Body of pancreas (tissue), 4 donors: ENCODE measurements at regions not wholly inside any gene's neighbourhood (a gene's known extent, or its start where the extent isn't known, plus 50 kb on each side); places are given as distances from the start of the nearest gene placed in this dataset.
"Not testable (repeated sequence)": the region's sequence is repeated elsewhere in the genome, so short reads cannot be mapped to it uniquely, and the experiment has no call there.

Source experiments
- ATAC-seq: fragments of 150-250 bp; one replicate; pipeline ENCODE4 v1.9.1; 2016
- DNase-seq, 4 donors: peaks; one replicate each; pipeline ENCODE4 v3.0.0-alpha.2; 2019
- H3K27ac ChIP-seq, 4 donors: fragments of 200-600 bp; sonication (generic); 1 replicate in 3 of 4; 2 replicates in 1 of 4; pipeline versions ENCODE4 v1.5.1 to v1.6.1; 2016 to 2019; ENCODE audit warnings: mild to moderate bottlenecking in 1 of 4, mixed read lengths in 1 of 4, moderate library complexity in 1 of 4
- H3K27me3 ChIP-seq, 2 donors: fragments of 200-600 bp; sonication (generic); one replicate each; pipeline ENCODE4 v1.6.0; 2016; ENCODE audit warnings: mild to moderate bottlenecking in 1 of 2
- H3K36me3 ChIP-seq, 2 donors: fragments of 200-600 bp; sonication (generic); replicated peaks in 1 of 2; 2 replicates each; pipeline ENCODE4 v1.5.1; 2016; ENCODE audit warnings: low read depth in 2 of 2; ENCODE audit not compliant: insufficient read depth in 1 of 2
- H3K4me1 ChIP-seq: fragments of 200-600 bp; sonication (generic); one replicate; pipeline ENCODE4 v1.6.0; 2016
- H3K4me3 ChIP-seq, 2 donors: fragments of 200-600 bp; sonication (generic); 1 replicate in 1 of 2; 2 replicates in 1 of 2; pipeline ENCODE4 v1.5.1; 2016 to 2019
- H3K9me3 ChIP-seq, 3 donors: fragments of 200-600 bp; sonication (generic); 1 replicate in 2 of 3; 2 replicates in 1 of 3; pipeline ENCODE4 v1.5.1; 2016
- POLR2A ChIP-seq, 3 donors: fragments of 450-650 bp; IDR thresholded peaks; one replicate each; pipeline ENCODE4 v1.6.1; 2016; ENCODE audit warnings: antibody characterized with exemption in 3 of 3, mild to moderate bottlenecking in 2 of 3
- WGBS, 2 donors: methylation state at CpG; one replicate each; pipeline ENCODE4 v1.1.5; 2017; 5-methylcytosine and 5-hydroxymethylcytosine counted together
- intact Hi-C: fragments of 100-400 bp; cut with DNase I; formaldehyde crosslinking; loops from one replicate; pipeline ENCODE4 v1.15.1; 2023
- TF ChIP-seq, protein P1 (sequence below), 7 experiments: fragments of 450-650 bp in 4 of 7; fragments of 200-600 bp in 3 of 7; sonication (generic) in 3 of 7; IDR thresholded peaks; one replicate each; pipeline ENCODE4 v1.5.1; 2016 to 2019; ENCODE audit warnings: antibody characterized with exemption in 7 of 7

DNA sequence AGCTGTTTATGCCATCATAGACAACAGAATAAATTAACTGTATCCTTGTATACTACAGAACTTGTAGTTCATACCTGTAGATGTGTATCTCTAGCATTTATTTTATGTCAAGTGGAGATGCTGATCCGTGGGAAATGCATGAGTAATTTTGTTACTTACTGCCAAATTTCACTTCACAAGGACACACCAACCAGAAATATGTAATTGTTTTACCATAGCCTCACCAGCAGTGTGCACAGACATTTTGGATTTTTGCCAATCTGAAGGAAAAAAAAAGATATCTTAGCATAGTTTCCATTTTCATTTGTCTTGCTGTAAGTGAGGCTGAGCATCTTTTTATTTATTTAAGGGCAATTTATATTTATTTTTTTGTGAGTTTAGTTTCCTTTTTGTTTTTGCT, 265.1 kb upstream of the OSR1 start:
- Histone ChIP-seq H3K36me3 (no peaks in the 10 kb centered on the region), H3K27ac (no peak overlapping the region), H3K4me1 (no peaks in the 10 kb centered on the region), H3K4me3 (no peak overlapping the region), H3K27me3 (no peaks in the 10 kb centered on the region), H3K9me3 (no peaks in the 10 kb centered on the region)
- intact Hi-C loops, result no loop called here
- TF ChIP-seq, protein P1, sequence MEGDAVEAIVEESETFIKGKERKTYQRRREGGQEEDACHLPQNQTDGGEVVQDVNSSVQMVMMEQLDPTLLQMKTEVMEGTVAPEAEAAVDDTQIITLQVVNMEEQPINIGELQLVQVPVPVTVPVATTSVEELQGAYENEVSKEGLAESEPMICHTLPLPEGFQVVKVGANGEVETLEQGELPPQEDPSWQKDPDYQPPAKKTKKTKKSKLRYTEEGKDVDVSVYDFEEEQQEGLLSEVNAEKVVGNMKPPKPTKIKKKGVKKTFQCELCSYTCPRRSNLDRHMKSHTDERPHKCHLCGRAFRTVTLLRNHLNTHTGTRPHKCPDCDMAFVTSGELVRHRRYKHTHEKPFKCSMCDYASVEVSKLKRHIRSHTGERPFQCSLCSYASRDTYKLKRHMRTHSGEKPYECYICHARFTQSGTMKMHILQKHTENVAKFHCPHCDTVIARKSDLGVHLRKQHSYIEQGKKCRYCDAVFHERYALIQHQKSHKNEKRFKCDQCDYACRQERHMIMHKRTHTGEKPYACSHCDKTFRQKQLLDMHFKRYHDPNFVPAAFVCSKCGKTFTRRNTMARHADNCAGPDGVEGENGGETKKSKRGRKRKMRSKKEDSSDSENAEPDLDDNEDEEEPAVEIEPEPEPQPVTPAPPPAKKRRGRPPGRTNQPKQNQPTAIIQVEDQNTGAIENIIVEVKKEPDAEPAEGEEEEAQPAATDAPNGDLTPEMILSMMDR (IDR thresholded peaks at IDR 0.05), result no peak
- TF ChIP-seq POLR2A (IDR thresholded peaks at IDR 0.05), result no peak
- no peak for DNase-seq
- no peak for ATAC-seq
- 7 to 15% methylated on average over 1 of the region's 1 CpG for WGBS, 2 donors

- Histone ChIP-seq H3K27ac (no peak overlapping the region), H3K9me3 (peaks cover 0 to 4% (median 0%) of the 10 kb centered on the region in 3 donors), H3K4me1 (no peaks in the 10 kb centered on the region), H3K36me3 (no peaks in the 10 kb centered on the region), H3K4me3 (no peak overlapping the region), H3K27me3 (no peaks in the 10 kb centered on the region)
- 60 to 82% methylated on average over 1 of the region's 1 CpG for WGBS, 2 donors
- intact Hi-C loops, result no loop called here
- DNase-seq, result no peak
- ATAC-seq, result no peak
- no peak for TF ChIP-seq POLR2A (IDR thresholded peaks at IDR 0.05)
- TF ChIP-seq, protein P1 (IDR thresholded peaks at IDR 0.05), result no peak
These were observed 258.9 kb upstream of the OSR1 start for GRCh38 chr2:19617257-19617848.

DNA sequence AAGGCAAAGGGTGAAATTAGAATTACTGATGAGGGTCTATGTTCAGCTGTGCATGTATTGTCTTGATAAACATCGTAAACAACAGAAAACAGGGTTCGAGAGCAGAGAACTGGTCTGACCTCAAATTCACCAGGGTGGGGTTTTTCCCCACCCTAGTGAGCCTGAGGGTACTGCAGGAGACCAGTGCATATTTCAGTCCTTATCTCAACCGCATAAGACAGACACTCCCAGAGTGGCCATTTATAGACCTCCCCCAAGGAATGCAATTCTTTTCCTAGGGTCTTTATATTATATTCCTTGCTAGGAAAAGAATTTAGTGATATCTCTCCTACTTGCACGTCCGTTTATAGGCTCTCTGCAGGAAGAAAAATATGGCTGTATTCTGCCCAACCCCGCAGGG, 257.0 kb upstream of the OSR1 start:
- intact Hi-C loops, H3K4me3 ChIP-seq, H3K27me3 ChIP-seq, H3K4me1 ChIP-seq, H3K9me3 ChIP-seq, H3K27ac ChIP-seq, H3K36me3 ChIP-seq, ATAC-seq, DNase-seq: not testable (repeated sequence)
- WGBS, 2 donors, result 74% methylated on average over 6 of the region's 6 CpGs

- H3K9me3 ChIP-seq, result peaks cover 0 to 4% (median 0%) of the 10 kb centered on the region in 3 donors
- no peaks in the 10 kb centered on the region for H3K27me3 ChIP-seq
- DNase-seq, result no peak
- intact Hi-C loops, result no loop called here
- H3K4me3 ChIP-seq, result no peak overlapping the region
- 16 to 32% methylated on average over 2 of the region's 2 CpGs for WGBS, 2 donors
- H3K4me1 ChIP-seq, result no peaks in the 10 kb centered on the region
- no peak overlapping the region for H3K27ac ChIP-seq
- no peak for ATAC-seq
- TF ChIP-seq, protein P1 (IDR thresholded peaks at IDR 0.05), result no peak
- no peak for TF ChIP-seq POLR2A (IDR thresholded peaks at IDR 0.05)
- H3K36me3 ChIP-seq, result no peaks in the 10 kb centered on the region
These were observed 255.6 kb upstream of the OSR1 start for GRCh38 chr2:19614066-19614465.

DNA sequence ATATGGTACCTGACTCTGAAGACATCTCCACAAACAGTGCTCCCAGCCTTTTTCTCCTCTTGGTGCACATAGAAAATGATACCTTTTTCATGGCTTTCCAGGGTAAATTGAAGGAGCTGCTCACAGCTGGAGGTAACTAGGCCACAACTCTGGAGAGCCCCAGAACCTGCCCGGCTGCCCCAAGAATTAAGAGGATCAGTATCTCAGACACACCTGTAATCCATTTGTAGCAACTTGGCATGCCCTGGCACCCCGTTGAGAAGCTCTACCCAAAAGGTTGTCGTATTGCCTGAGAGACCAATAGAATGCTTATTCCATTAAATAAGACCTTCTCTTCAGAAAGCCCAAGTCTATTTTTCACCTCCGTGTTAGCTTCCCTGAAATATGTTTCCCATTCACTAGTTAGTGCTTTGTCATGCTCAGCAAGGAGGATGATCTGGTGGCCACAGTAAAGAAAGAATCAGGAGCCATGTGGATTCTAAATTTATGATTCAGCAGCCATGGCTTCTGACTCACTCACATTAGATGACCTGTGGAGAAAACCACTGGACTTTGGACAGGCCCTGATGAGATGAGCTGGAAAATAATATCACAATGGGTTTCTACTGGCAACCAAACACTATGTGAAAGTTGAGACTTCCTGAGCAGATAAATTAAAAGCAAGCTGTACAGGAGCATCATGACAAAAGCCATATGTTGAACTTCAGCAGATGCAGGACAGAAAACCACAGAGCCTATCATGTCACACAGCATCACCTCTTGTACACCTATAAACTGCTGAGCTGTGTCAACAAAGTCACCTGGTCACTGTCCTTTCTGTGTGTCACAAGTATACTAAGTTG, 253.3 kb upstream of the OSR1 start:
- no peaks in the 10 kb centered on the region for H3K36me3 ChIP-seq
- H3K9me3 ChIP-seq, result peaks cover 0 to 4% (median 0%) of the 10 kb centered on the region in 3 donors
- WGBS, 2 donors, result 75 to 81% methylated on average over 4 of the region's 4 CpGs
- ATAC-seq (no peak), DNase-seq (peak in 1 of 4 donors; percentile 15)
- H3K4me1 ChIP-seq, result no peaks in the 10 kb centered on the region
- TF ChIP-seq POLR2A (IDR thresholded peaks at IDR 0.05), result no peak
- TF ChIP-seq, protein P1 (IDR thresholded peaks at IDR 0.05), result no peak
- H3K4me3 ChIP-seq, result no peak overlapping the region
- no peak overlapping the region for H3K27ac ChIP-seq
- no peaks in the 10 kb centered on the region for H3K27me3 ChIP-seq
- intact Hi-C loops, result no loop called here
